Liver (tissue), 3 donors: ENCODE measurements at regions not wholly inside any gene's neighbourhood (a gene's known extent, or its start where the extent isn't known, plus 50 kb on each side); places are given as distances from the start of the nearest gene placed in this dataset.

Experiments
- FOXA1 ChIP-seq: IDR thresholded peaks from 2 replicates; pipeline ENCODE4 v1.6.1; 2016; ENCODE audit warnings: antibody characterized with exemption
- HNF4G ChIP-seq: IDR thresholded peaks from 2 replicates; pipeline ENCODE4 v1.6.1; 2016; ENCODE audit warnings: antibody characterized with exemption
- REST ChIP-seq: IDR thresholded peaks from 2 replicates; pipeline ENCODE4 v1.6.1; 2016; ENCODE audit warnings: antibody characterized with exemption, mild to moderate bottlenecking
- TAF1 ChIP-seq: conservative IDR thresholded peaks from 2 replicates; pipeline ENCODE4 v1.6.1; 2016; ENCODE audit warnings: antibody characterized with exemption, mild to moderate bottlenecking
- TF ChIP-seq, protein P1 (sequence below): fragments of 150-350 bp; IDR thresholded peaks from 2 replicates; pipeline ENCODE4 v1.5.1; 2017; ENCODE audit warnings: improper control_type of control experiment, low read depth, low read length; ENCODE audit not compliant: missing input control
- TF ChIP-seq, protein P2 (sequence below): IDR thresholded peaks from 2 replicates; pipeline ENCODE4 v1.6.1; 2016; ENCODE audit warnings: antibody characterized with exemption
- donor health status: healthy.
- donor health status: healthy.

DNA sequence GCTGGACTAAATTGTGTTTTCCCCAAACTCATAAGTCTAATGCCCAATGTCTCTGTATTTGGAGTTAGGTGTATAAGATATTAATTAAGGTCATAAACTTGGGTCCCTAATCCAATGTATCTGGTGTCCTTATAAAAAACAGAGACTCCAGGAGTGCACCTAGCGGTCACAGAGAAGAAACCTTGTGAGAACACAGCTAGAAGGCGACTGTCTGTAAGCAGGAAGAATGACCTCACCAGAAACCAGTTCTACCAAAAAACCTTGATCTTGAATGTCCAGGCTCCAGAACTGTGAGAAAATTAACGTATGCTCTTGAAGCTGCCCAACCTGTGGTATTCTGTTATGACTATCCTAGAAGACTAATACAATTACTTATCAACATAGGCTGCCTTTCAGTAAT is 591.7 kb upstream of the PTPRD start:
- TF ChIP-seq, protein P1, sequence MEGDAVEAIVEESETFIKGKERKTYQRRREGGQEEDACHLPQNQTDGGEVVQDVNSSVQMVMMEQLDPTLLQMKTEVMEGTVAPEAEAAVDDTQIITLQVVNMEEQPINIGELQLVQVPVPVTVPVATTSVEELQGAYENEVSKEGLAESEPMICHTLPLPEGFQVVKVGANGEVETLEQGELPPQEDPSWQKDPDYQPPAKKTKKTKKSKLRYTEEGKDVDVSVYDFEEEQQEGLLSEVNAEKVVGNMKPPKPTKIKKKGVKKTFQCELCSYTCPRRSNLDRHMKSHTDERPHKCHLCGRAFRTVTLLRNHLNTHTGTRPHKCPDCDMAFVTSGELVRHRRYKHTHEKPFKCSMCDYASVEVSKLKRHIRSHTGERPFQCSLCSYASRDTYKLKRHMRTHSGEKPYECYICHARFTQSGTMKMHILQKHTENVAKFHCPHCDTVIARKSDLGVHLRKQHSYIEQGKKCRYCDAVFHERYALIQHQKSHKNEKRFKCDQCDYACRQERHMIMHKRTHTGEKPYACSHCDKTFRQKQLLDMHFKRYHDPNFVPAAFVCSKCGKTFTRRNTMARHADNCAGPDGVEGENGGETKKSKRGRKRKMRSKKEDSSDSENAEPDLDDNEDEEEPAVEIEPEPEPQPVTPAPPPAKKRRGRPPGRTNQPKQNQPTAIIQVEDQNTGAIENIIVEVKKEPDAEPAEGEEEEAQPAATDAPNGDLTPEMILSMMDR, result no peak
- TF ChIP-seq FOXA1, result no peak
- TF ChIP-seq REST, result no peak
- TF ChIP-seq HNF4G, result no peak
- no peak for TF ChIP-seq TAF1
- TF ChIP-seq, protein P2, sequence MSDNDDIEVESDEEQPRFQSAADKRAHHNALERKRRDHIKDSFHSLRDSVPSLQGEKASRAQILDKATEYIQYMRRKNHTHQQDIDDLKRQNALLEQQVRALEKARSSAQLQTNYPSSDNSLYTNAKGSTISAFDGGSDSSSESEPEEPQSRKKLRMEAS, result no peak
